ENCODE measurements at regions not wholly inside any gene's neighbourhood (a gene's known extent, or its start where the extent isn't known, plus 50 kb on each side); places are given as distances from the start of the nearest gene placed in this dataset.

- no peak for DNase-seq
Observed at GRCh38 chr9:117547904-117548303, 133.0 kb upstream of the ASTN2 start.

GRCh38 chr9:117546894-117547678 is 132.2 kb upstream of the ASTN2 start:
- DNase-seq: no peak

GRCh38 chr9:117545846-117546245 is 131.0 kb upstream of the ASTN2 start:
- DNase-seq: no peak

GRCh38 chr9:117543089-117543488 is 128.2 kb upstream of the ASTN2 start:
- DNase-seq: no peak

GRCh38 chr9:117542021-117542420 is 127.2 kb upstream of the ASTN2 start:
- DNase-seq: no peak

GRCh38 chr9:117541181-117541580 is 126.3 kb upstream of the ASTN2 start:
- DNase-seq: no peak

- no peak for DNase-seq
Observed at GRCh38 chr9:117535973-117536372, 121.1 kb upstream of the ASTN2 start.

GRCh38 chr9:117535434-117535833 is 120.6 kb upstream of the ASTN2 start:
- no peak for DNase-seq

GRCh38 chr9:117528225-117528624 is 113.4 kb upstream of the ASTN2 start:
- no peak for DNase-seq

- DNase-seq: no peak
Observed at GRCh38 chr9:117526674-117527073, 111.8 kb upstream of the ASTN2 start.

- DNase-seq: no peak
Observed at GRCh38 chr9:117523531-117524153, 108.8 kb upstream of the ASTN2 start.

GRCh38 chr9:117521293-117521692 is 106.4 kb upstream of the ASTN2 start:
- no peak for DNase-seq

- DNase-seq: no peak
Observed at GRCh38 chr9:117516676-117517632, 102.1 kb upstream of the ASTN2 start.

- DNase-seq: no peak
Observed at GRCh38 chr9:117511852-117512481, 97.1 kb upstream of the ASTN2 start.

- DNase-seq: no peak
Observed at GRCh38 chr9:117496307-117496706, 81.5 kb upstream of the ASTN2 start.

- DNase-seq: no peak
Observed at GRCh38 chr9:117494401-117495090, 79.7 kb upstream of the ASTN2 start.

GRCh38 chr9:117492476-117492875 is 77.6 kb upstream of the ASTN2 start:
- no peak for DNase-seq

GRCh38 chr9:117491491-117491890 is 76.6 kb upstream of the ASTN2 start:
- no peak for DNase-seq

GRCh38 chr9:117490199-117490598 is 75.3 kb upstream of the ASTN2 start:
- DNase-seq: no peak

- DNase-seq: no peak
Observed at GRCh38 chr9:117488659-117489058, 73.8 kb upstream of the ASTN2 start.

- DNase-seq: no peak
Observed at GRCh38 chr9:117487555-117488175, 72.8 kb upstream of the ASTN2 start.

- no peak for DNase-seq
Observed at GRCh38 chr9:117486426-117486825, 71.6 kb upstream of the ASTN2 start.

Data from activated CD4-positive, alpha-beta T cell treated with anti-CD3 and anti-CD28 coated beads for 1 hour (primary cell).